GOT3 (cell line): ENCODE measurements at regions not wholly inside any gene's neighbourhood (a gene's known extent, or its start where the extent isn't known, plus 50 kb on each side); places are given as distances from the start of the nearest gene placed in this dataset.

Experiments
- DNase-seq: peaks from one replicate; lab custom pipeline; 2025; ENCODE audit warnings: mixed read lengths; lab: John Stamatoyannopoulos, UW

DNA sequence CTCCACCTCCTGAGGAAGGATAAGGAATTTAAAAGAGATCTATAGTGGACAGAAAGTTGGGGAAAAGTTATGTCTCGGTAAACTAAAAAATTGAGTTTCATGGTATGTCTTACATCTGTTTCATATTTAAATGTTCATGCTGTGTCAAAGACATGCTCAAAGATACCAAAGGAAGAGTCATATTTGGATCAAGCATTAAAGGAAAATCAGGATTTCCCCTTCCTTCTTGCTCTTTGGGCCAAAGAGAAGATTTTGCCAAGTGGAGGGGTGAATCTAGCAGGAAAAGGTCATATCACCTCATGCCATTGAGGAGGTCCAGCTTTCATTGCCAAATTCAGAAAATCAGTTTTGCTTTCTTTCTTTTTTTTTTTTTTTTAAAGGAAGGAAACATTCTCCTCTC is 192.4 kb downstream of the OGFRL1 start:
- DNase-seq = no peak

DNA sequence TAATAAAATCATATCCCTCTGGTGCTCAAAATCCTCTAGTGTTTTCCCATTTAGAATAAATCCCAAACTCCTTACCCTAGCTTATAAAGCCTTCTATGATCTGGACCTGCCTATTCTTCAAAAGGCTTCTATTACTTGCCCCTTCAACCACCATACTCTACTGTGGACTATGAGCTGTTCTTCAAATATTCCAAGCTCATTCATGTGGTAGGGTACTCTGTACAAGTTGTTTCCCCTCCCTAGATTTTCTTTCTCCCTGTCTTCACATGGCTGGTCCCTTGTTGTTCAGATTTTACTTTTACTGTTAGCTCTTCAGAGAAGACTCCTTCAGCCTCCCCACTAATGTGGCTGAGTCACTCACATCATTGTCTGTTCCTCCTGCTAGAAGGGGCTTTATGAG is 193.2 kb downstream of the OGFRL1 start:
- no peak for DNase-seq

DNA sequence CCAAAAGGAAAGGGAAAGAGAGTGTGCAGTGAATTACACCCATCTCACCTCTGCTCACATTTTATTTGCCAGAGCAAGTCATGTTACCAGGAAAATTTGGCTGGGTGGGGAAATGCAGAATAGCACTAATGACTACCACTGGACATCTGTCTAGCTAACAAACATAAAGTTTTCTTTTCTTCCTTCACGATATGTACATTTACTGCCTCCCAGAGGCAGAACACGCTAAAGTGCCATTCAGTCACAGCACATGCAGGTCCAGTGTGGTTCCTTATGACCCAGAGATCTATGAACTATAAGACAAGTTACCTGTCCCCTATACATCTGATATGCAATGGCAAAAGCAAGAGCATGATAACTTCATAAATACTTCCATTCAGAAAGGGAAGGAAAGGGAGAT is 194.1 kb downstream of the OGFRL1 start:
- DNase-seq = no peak

DNA sequence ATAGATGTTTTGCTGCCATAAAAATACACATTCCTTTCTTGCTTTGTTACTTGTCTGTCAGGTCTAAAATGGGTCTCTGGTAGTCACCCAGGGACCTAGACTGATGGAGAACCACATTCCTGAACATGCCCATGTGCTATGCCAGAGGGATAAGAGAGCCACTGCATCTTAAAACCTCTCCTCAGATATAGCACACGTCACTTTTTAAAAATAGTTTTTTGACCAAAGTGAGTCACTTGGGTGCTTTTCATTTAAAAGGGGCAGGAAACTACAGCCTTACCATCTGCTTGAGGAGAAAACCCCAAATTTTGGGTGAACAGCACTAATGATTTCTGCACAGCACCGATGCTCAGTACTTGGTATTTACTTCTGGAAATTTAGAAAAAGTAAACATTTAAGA is 197.8 kb downstream of the OGFRL1 start:
- DNase-seq = no peak

DNA sequence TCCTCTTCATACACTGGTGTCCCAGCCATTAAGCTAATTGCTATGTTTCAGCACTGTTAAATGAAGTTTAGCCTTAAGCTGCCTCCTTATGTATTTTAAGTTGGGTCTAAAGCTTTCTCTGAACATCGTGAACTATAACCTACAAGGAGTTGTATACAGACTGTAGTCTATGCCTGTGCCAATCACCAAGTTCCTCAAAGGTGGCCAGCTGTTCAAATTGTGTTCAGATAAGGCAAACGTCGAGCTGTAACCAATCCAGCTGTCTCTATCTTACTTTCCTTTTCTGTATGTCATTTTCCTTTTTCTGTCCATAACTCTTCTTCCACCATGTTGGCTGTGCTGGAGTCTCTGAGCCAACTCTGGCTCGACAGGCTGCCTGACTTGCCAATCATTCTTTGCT is 199.6 kb downstream of the OGFRL1 start:
- no peak for DNase-seq

DNA sequence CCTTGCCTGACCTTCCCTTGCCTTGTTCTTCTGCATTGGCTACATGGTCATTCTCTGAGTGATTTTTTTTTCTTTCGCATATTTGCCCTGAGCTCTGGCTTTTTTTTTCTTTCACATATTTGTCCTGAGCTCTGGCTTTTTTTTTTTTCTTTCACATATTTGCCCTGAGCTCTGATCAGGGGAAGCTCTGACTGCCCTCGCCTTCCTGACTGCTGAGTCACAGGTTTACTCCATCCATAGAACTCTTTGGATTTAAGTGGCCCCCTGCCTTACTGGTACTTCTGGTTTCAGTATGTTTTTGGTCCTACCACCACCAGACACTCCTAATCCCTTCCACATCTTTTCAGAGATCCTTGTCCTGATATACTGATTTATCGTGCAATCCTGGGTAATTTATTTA is 201.1 kb downstream of the OGFRL1 start:
- no peak for DNase-seq

DNA sequence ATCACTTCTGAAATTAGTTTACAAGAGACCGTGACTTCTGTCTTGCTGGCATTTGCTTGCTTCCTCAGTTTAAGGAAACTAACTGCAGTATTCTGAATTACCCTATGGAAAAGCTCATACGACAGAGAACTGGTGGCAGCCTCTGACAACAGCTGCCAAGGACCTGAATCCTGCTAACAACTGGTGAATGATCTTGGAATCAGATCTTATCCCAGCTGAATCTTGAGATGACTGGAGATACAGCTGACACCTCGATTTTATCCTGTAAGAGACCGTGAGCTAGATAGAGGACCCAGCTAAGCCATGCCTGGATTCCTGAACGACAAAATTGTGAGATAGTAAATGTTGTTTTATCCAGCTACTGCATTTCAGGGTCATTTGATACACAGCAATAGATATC is 202.3 kb downstream of the OGFRL1 start:
- no peak for DNase-seq

DNA sequence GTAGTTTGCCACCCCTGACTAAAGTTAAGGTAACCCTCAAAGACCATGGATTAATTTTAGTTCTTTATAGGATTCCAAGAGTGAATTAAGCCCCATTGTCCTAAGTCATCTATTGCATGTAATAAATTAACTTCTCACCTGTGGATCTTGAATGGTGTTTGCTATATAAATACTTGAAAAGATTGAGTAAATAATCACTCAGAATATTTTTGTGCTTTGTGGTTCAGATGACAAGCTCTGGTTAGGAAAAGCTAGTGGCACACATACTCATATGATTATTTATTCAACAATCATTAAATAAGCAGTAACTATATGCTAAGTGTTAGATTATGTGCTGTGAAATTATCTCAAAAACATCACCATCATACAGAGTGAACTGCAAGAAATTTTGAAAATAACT is 203.2 kb downstream of the OGFRL1 start:
- no peak for DNase-seq

DNA sequence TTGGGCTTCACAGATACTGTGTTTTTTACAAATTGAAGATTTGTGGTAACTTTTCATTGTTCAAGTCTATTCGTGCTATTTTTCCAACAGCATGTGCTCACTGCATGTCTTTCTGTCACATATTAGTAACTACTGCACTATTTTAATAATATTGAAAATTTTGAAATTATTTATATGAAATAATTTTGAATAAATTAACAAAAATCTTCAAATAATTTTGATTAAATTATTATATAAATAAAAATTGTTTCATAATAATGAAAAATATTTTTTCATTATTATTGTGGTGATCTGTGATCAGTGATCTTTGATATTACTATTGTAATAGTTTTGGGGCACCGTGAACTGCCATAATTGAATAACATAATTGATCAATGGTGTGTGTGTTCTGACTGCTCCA is 204.1 kb downstream of the OGFRL1 start:
- DNase-seq = no peak

DNA sequence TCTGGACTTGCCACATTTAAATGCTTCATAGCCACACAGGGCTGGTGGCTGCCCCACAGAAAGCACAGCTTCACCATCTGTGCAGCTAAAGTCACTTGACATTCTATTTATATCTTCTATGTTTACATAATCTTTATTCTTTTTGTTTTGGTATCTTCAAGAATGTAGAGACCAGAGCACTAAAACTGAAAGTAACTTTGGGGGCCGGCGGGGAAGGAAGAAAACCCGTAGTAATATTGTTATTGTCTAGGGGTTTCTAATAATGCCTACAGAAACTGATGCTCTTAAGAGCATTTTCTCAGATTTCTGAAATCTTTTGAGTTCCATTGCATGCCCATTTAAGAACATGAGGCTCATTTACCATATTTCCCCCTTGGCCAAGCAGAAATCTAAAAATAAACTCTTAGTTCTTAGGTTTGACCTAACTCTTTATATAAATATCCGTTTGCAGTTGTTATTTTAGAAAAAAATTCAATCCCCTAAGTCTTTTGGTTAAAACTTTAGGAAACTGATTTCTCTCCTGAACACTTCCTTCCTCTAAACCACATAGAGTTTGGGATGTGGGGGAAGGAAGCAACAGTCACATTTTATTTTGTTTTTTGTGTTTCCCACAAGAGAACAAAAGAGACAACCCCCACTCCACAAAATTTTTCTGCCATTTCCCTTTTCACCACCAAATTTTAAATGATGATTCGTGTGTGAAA is 207.6 kb downstream of the OGFRL1 start:
- no peak for DNase-seq

DNA sequence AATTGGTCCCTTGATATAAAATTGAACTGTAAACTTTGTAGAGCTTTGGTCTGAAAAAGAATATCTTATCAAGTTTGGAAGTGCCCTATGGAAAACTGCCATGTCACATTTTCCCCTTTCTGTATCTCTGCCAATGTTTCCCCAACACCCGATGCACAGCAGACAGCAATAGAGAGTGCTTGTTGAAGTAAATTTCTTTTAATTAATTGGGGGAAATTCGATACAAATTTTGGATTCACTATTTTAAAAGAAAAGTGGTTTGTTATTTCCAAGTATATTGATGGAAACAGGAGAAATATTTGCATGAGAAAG is 208.1 kb downstream of the OGFRL1 start:
- DNase-seq = no peak

DNA sequence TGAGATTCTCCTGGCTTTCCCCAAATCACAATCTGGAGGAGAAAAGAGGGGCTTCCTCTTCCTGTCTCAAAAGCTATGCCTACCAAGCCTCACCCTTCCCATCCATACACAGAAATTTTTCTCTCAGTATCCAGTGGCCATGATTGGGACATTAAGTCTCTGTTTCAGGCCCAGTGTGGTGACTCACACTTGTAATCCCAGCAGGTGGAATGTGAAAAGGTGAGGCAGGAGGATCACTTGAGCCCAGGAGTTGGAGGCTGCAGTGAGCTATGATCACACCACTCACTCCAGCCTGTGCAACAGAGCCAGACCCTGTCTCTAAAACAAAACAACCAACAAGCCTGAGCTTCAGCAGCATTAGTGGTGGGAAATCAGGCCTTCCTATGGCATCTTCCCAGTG is 210.0 kb downstream of the OGFRL1 start:
- no peak for DNase-seq

DNA sequence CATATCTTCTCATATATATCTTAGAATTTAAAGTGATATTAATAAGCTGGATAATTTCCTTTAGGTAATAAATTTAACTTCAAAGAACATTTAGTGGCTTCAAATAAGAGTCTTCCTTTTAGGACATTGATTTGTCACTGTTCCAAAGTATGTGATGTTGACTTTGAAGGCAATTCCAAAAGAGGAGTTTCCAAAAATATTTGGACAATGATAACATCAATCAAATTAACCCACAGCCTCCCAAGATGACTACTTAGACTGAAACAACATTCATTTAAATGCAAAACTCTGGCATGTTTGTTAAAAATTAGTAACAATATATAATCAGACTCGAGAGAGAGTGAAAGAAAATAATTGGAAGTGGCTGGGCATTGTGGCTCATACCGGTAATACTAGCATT is 211.1 kb downstream of the OGFRL1 start:
- no peak for DNase-seq

DNA sequence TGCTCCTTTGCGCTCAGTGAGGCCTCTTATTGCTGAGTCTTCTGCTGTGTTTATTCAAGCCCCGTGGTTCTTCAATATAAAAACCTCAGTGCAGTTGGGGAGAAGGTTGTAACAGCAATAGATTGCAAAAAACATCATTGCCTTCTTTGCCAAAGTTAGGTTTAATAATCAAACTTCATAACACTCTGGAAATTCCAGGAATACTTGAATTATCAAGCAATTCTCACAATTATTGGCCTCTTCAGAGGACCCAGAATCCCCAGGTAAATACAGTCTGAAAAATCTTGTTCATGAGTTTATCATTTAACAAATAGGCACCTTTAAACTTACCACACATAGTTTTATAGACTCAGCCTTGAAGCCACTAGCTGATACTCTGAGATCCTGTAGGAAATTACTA is 213.6 kb downstream of the OGFRL1 start:
- DNase-seq = no peak

DNA sequence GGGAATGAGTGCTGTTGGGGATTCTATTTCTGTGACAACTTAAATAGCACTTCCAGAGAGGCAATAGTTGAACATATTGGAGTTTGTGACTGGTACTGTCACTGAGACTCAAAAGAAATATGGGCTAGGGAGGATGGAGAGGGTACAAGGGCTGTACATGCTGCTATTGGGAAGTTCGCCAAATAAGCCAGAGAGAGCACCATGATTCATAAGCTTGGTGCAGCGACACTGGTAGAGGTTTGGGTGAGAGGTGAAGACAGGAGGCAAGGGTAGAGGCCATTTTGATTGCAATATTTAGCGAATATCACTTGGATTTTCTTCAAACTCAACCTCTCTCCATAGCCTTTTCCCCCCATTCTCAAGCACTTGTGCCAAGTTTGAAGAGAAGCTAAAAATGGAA is 214.3 kb downstream of the OGFRL1 start:
- no peak for DNase-seq

DNA sequence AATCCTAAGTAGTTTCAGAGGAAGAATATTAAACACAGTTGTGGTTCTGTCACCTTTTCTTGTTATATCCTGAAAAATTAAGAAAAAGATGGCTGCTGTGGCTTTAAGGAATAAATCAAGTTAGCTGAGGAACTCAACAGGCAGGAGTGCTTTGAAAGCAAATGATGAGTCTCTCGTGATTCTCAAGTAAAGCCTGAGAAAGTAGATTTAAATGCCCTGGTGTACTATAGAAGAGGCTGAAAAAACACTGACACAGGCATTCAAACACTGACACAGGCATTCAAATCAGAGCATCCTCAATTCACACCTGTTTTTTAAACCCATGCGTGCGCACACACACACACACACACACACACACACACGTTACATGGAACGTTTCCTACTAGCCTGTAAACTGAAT is 218.6 kb downstream of the OGFRL1 start:
- DNase-seq = no peak

DNA sequence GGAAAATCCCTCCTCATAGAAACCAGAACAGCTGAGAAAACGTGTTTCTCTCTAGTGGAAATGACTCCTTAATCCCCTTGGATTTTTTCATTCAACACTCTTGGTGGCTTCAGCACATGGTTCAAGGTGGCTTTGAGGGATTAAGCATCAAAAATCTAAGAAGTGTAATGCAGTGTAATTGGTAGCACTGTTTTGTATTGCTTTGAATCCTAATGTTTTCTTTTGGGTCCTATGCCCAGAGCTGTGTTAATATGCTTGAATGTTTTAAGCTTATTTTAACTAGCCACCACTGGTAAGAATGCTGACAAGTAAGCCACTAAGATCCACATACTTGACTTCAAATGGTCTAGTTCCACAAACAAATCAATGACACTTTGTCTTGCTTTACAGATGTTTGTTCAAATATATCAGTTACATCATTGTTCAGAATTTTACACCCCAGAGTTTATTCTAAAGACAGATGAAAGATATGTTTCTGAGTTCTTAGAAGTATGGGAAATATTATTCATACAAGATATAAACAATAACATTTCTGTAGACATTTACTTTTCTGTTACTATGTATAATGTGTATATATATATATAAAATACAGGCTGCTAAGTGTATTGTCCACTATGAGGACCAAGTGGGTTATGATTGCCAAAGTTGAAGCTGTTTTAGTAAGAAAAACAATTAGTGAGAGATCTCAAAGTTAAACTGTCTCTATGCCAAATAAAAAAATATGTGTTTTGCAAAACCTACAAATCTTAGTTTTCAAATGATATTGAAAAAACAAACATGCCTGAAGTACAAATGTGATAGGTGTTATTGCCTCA is 220.8 kb downstream of the OGFRL1 start:
- DNase-seq = no peak

DNA sequence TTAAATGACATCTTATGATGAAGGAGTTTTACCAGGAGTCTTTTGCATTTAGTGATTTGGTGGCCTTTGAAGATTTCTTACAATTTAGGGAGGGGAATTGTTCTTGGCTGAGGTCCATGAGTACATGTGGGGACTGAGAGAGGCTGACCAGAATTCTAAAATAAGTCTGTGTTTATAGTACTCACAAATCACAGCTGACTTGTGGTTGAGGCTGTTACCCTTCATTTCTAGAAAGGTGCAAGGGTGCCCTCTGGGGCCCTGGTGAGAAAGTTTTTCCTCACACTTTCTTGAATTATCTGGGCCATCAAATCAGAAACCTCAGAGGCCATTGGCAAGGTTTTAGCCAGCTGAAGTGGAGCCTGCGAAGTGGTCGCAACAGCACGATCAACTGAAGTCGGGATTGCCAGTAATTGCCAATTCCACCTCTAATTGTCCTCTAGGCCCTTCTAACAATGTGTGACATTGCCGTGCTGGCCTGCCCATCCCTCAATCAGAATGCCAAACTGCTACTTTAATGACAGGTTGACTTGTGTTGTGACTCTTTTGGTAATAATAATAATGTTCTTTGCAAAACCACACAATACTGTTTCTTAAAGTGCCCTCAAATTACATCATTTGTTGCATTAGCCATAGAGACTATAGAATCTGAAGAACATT is 221.6 kb downstream of the OGFRL1 start:
- DNase-seq = no peak

DNA sequence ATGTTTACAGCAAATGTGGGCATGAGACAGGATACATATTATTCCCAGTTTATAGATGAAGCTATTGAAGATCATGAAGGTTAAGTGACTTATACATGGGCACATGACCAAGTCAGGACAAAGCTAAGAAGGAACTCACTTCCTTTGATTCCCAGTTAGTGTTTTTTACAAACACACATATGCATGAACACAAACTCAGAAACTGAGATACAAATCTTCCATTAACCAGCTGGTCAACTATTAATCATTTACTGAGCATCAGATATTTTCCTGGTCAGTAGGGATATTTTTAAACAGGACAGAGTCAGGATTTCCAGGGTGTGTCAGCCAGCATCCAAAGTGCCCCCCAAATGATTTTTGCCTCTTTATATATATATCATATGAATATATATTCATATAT is 222.2 kb downstream of the OGFRL1 start:
- no peak for DNase-seq

DNA sequence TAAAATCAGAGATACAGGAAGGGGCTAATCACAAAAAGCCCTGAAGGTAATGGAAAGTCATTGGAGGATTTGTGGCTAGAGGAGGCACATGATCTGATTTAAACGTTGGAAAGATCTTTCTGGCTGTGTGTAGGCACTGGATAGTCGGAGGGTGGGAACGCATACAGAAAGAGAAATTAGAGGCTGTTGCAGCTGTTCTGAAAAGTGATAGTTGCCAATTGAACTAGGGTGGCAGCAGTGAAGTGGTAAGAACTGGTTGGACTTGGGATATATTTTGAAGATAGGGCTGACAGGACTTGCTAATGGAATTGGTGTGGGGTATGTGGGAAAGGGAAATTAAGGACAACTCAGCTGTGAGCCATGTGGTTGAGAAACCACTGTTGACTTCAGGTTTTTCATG is 223.6 kb downstream of the OGFRL1 start:
- DNase-seq = no peak

DNA sequence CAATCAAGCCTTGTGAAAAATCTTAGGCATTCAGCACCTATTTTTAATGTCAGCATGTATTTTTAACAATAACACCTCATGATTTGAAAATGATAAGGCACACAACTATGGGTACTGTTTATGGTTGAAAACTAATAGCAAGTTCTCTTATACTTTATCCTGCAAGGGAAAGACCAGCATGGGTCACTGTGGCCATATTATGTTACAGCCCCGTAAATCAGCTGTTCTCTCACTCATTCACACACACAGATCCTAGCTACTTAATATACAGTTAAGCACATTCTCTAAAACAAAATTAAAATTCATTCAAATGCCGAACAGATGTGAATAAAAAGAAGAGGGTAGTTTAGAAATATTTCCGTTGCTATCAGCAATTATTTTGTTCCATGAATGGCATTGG is 224.4 kb downstream of the OGFRL1 start:
- DNase-seq = no peak

DNA sequence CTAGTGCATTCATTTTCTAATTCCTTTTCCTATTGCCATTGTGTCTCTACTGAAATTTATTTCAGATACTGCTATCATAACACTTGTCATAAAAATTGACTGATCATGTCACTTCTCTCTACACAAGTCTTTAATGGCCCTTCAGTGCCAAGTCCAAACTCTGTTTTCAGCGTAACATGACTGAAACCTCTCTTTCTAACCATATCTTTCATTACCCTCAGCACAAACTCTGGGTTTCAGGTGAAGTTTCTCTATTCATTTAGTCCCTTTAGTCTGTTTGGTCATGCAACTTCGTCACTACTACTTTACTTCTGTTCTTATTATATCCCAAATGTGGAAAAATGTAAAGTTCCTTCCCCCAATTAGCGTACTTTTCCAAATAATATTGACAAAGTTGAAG is 234.9 kb downstream of the OGFRL1 start:
- DNase-seq = no peak

DNA sequence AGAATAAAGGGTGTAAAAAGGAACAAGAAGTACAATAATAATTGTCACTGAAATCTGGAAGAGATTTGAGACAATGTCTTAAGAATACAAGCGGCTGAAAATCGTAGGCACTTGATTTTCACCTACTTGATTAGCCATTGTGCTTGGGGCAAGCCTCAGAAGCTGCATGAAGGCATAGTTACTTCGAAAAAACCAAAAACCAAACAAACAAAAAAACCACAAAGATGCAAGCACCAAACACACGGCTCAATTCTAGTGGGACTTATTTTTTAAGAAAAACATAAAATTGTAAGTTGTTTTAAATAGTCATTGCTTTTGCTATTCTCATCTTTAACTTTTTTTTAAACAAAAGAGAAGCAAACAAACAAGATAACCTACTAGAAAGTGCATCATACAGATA is 235.6 kb downstream of the OGFRL1 start:
- DNase-seq = no peak

DNA sequence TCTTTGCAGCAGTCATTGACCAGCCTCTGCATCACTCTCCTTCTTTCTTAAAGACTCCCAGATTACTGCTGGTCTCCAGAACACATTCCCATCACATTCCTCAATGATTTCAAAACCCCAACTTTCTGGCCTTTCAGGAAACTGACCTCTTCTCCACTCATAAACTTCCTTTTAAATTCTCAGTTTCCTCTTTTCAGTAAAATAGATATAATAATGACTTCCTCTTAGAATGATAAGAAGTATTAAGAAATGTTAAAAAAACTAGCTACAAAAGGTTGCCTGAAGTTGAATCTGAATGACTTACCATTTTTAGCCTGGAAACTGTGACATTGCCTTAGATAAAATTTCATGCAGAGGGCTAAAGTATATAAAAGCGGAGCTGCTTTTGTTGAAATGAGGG is 239.3 kb downstream of the OGFRL1 start:
- no peak for DNase-seq
